ENCODE measurements at regions not wholly inside any gene's neighbourhood (a gene's known extent, or its start where the extent isn't known, plus 50 kb on each side); places are given as distances from the start of the nearest gene placed in this dataset.

- Histone ChIP-seq H3K36me3 (replicated peaks; ENCODE audit: insufficient read depth, low read depth) (no peaks in the 10 kb centered on the region), H3K4me3 (no peak overlapping the region), H3K27ac (no peak overlapping the region), H3K4me1 (ENCODE audit: insufficient read depth) (no peaks in the 10 kb centered on the region), H3K9me2 (replicated peaks; ENCODE audit: insufficient read depth) (no peaks in the 10 kb centered on the region), H3K9me3 (ENCODE audit: low read depth) (no peaks in the 10 kb centered on the region), H3K4me2 (no peak overlapping the region), H3K27me3 (no peaks in the 10 kb centered on the region), H2AFZ (no peak overlapping the region), H4K20me1 (ENCODE audit: insufficient read depth, poor library complexity, severe bottlenecking) (no peaks in the 10 kb centered on the region), H3K79me2 (no peaks in the 10 kb centered on the region)
- TF ChIP-seq EZH2 (IDR thresholded peaks at IDR 0.05; ENCODE audit: borderline replicate concordance) (no peak), CTCF (IDR thresholded peaks at IDR 0.05; ENCODE audit: poor library complexity) (no peak), EZH2phosphoT487 (IDR thresholded peaks at IDR 0.05; ENCODE audit: low read depth, severe bottlenecking, unreplicated experiment) (no peak)
- DNase-seq (ENCODE audit: low spot score): no peak
- WGBS (ENCODE audit: low lambda C conversion rate, missing lambda C conversion rate): 86% methylated on average over 3 of the region's 3 CpGs
These were observed 94.4 kb upstream of the ADCY1 start for GRCh38 chr7:45479781-45480180.

- DNase-seq (ENCODE audit: low spot score): no peak
- H4K20me1 ChIP-seq (ENCODE audit: insufficient read depth, poor library complexity, severe bottlenecking): no peaks in the 10 kb centered on the region
- H3K27ac ChIP-seq: no peak overlapping the region
- no peaks in the 10 kb centered on the region for H3K27me3 ChIP-seq
- no peaks in the 10 kb centered on the region for H3K79me2 ChIP-seq
- TF ChIP-seq CTCF (IDR thresholded peaks at IDR 0.05; ENCODE audit: poor library complexity): no peak
- no peak for TF ChIP-seq EZH2 (IDR thresholded peaks at IDR 0.05; ENCODE audit: borderline replicate concordance)
- H3K9me3 ChIP-seq (ENCODE audit: low read depth): no peaks in the 10 kb centered on the region
- H3K4me1 ChIP-seq (ENCODE audit: insufficient read depth): no peaks in the 10 kb centered on the region
- no peaks in the 10 kb centered on the region for H3K9me2 ChIP-seq (replicated peaks; ENCODE audit: insufficient read depth)
- H3K36me3 ChIP-seq (replicated peaks; ENCODE audit: insufficient read depth, low read depth): no peaks in the 10 kb centered on the region
- no peak overlapping the region for H3K4me2 ChIP-seq
- H3K4me3 ChIP-seq: no peak overlapping the region
- H2AFZ ChIP-seq: no peak overlapping the region
- 88% methylated on average over 3 of the region's 3 CpGs for WGBS (ENCODE audit: low lambda C conversion rate, missing lambda C conversion rate)
These were observed 91.7 kb upstream of the ADCY1 start for GRCh38 chr7:45482451-45482850.

- H3K36me3 ChIP-seq (replicated peaks; ENCODE audit: insufficient read depth, low read depth): no peaks in the 10 kb centered on the region
- H4K20me1 ChIP-seq (ENCODE audit: insufficient read depth, poor library complexity, severe bottlenecking): no peaks in the 10 kb centered on the region
- no peak overlapping the region for H2AFZ ChIP-seq
- WGBS (ENCODE audit: low lambda C conversion rate, missing lambda C conversion rate): 47% methylated on average over 7 of the region's 7 CpGs
- no peak for DNase-seq (ENCODE audit: low spot score)
- H3K79me2 ChIP-seq: no peaks in the 10 kb centered on the region
- H3K9me2 ChIP-seq (replicated peaks; ENCODE audit: insufficient read depth): no peaks in the 10 kb centered on the region
- H3K4me1 ChIP-seq (ENCODE audit: insufficient read depth): no peaks in the 10 kb centered on the region
- no peak overlapping the region for H3K4me3 ChIP-seq
- no peaks in the 10 kb centered on the region for H3K9me3 ChIP-seq (ENCODE audit: low read depth)
- no peak for TF ChIP-seq EZH2phosphoT487 (IDR thresholded peaks at IDR 0.05; ENCODE audit: low read depth, severe bottlenecking, unreplicated experiment)
- TF ChIP-seq EZH2 (IDR thresholded peaks at IDR 0.05; ENCODE audit: borderline replicate concordance): no peak
- TF ChIP-seq CTCF (IDR thresholded peaks at IDR 0.05; ENCODE audit: poor library complexity): no peak
- H3K4me2 ChIP-seq: no peak overlapping the region
- H3K27ac ChIP-seq: no peak overlapping the region
- no peaks in the 10 kb centered on the region for H3K27me3 ChIP-seq
These were observed 90.1 kb upstream of the ADCY1 start for GRCh38 chr7:45484094-45484493.

- H3K27ac ChIP-seq: no peak overlapping the region
- no peak overlapping the region for H3K4me3 ChIP-seq
- no peaks in the 10 kb centered on the region for H3K79me2 ChIP-seq
- no peaks in the 10 kb centered on the region for H3K27me3 ChIP-seq
- H3K9me3 ChIP-seq (ENCODE audit: low read depth): no peaks in the 10 kb centered on the region
- no peaks in the 10 kb centered on the region for H3K36me3 ChIP-seq (replicated peaks; ENCODE audit: insufficient read depth, low read depth)
- H2AFZ ChIP-seq: no peak overlapping the region
- TF ChIP-seq EZH2 (IDR thresholded peaks at IDR 0.05; ENCODE audit: borderline replicate concordance): no peak
- TF ChIP-seq CTCF (IDR thresholded peaks at IDR 0.05; ENCODE audit: poor library complexity): no peak
- TF ChIP-seq EZH2phosphoT487 (IDR thresholded peaks at IDR 0.05; ENCODE audit: low read depth, severe bottlenecking, unreplicated experiment): no peak
- no peak for DNase-seq (ENCODE audit: low spot score)
- no peaks in the 10 kb centered on the region for H3K9me2 ChIP-seq (replicated peaks; ENCODE audit: insufficient read depth)
- no peaks in the 10 kb centered on the region for H3K4me1 ChIP-seq (ENCODE audit: insufficient read depth)
- no peak overlapping the region for H3K4me2 ChIP-seq
- no peaks in the 10 kb centered on the region for H4K20me1 ChIP-seq (ENCODE audit: insufficient read depth, poor library complexity, severe bottlenecking)
- 83% methylated on average over 2 of the region's 2 CpGs for WGBS (ENCODE audit: low lambda C conversion rate, missing lambda C conversion rate)
These were observed 87.6 kb upstream of the ADCY1 start for GRCh38 chr7:45486575-45486974.

Measured in hepatocyte (in vitro differentiated cells).